ENCODE measurements at regions not wholly inside any gene's neighbourhood (a gene's known extent, or its start where the extent isn't known, plus 50 kb on each side); places are given as distances from the start of the nearest gene placed in this dataset.
"Not testable (repeated sequence)": the region's sequence is repeated elsewhere in the genome, so short reads cannot be mapped to it uniquely, and the experiment has no call there.

GRCh38 chr10:29828956-29829355, 194.2 kb upstream of the SVIL start:
- DNase-seq (ENCODE audit: low read depth), result no peak

GRCh38 chr10:29828440-29828894, 193.7 kb upstream of the SVIL start:
- DNase-seq (ENCODE audit: low read depth), result peak; percentile 19

GRCh38 chr10:29827512-29827911, 192.7 kb upstream of the SVIL start:
- DNase-seq (ENCODE audit: low read depth), result no peak

- no peak for DNase-seq (ENCODE audit: low read depth)
These were observed 192.2 kb upstream of the SVIL start for GRCh38 chr10:29826801-29827450.

- DNase-seq (ENCODE audit: low read depth), result no peak
These were observed 191.4 kb upstream of the SVIL start for GRCh38 chr10:29826221-29826620.

GRCh38 chr10:29823553-29824080, 188.8 kb upstream of the SVIL start:
- DNase-seq (ENCODE audit: low read depth), result no peak

GRCh38 chr10:29820890-29821461, 186.2 kb upstream of the SVIL start:
- no peak for DNase-seq (ENCODE audit: low read depth)

- DNase-seq (ENCODE audit: low read depth), result no peak
These were observed 182.2 kb upstream of the SVIL start for GRCh38 chr10:29816801-29817558.

- DNase-seq (ENCODE audit: low read depth), result no peak
These were observed 180.8 kb upstream of the SVIL start for GRCh38 chr10:29815572-29815971.

- peak; percentile 88 for DNase-seq (ENCODE audit: low read depth)
These were observed 177.1 kb upstream of the SVIL start for GRCh38 chr10:29811751-29812427.

- no peak for DNase-seq (ENCODE audit: low read depth)
These were observed 176.0 kb upstream of the SVIL start for GRCh38 chr10:29810816-29811215.

- not testable (repeated sequence) for DNase-seq (ENCODE audit: low read depth)
These were observed 175.5 kb upstream of the SVIL start for GRCh38 chr10:29810231-29810630.

GRCh38 chr10:29809383-29809782, 174.6 kb upstream of the SVIL start:
- DNase-seq (ENCODE audit: low read depth), result no peak

GRCh38 chr10:29807163-29807806, 172.5 kb upstream of the SVIL start:
- peak; percentile 84 for DNase-seq (ENCODE audit: low read depth)

GRCh38 chr10:29806350-29806788, 171.6 kb upstream of the SVIL start:
- peak; percentile 43 for DNase-seq (ENCODE audit: low read depth)

GRCh38 chr10:29805134-29805723, 170.5 kb upstream of the SVIL start:
- no peak for DNase-seq (ENCODE audit: low read depth)

GRCh38 chr10:29804025-29804852, 169.5 kb upstream of the SVIL start:
- peak; percentile 91 for DNase-seq (ENCODE audit: low read depth)

GRCh38 chr10:29802171-29802570, 167.4 kb upstream of the SVIL start:
- no peak for DNase-seq (ENCODE audit: low read depth)

GRCh38 chr10:29798921-29799690, 164.3 kb upstream of the SVIL start:
- DNase-seq (ENCODE audit: low read depth), result no peak

Data from M059J (cell line).